GM13976 (cell line): ENCODE measurements at regions not wholly inside any gene's neighbourhood (a gene's known extent, or its start where the extent isn't known, plus 50 kb on each side); places are given as distances from the start of the nearest gene placed in this dataset.

ENCODE experiments used
- DNase-seq: peaks from one replicate; pipeline ENCODE4 v3.0.0; 2012; ENCODE audit warnings: low spot score
- in situ Hi-C: fragments of 300-500 bp; cut with MboI; formaldehyde crosslinking; loops from one replicate; pipeline ENCODE4 v1.12.0; 2022; ENCODE audit warnings: low sequenced_read_pairs, mixed read lengths, inconsistent platforms; ENCODE audit not compliant: unreplicated experiment
- TF ChIP-seq, protein P1 (sequence below): IDR thresholded peaks from 2 replicates; pipeline ENCODE4 v1.5.1; 2012; ENCODE audit warnings: borderline replicate concordance, mild to moderate bottlenecking; ENCODE audit not compliant: insufficient read depth; ENCODE audit errors: extremely low read depth, missing control alignments, control extremely low read depth

DNA sequence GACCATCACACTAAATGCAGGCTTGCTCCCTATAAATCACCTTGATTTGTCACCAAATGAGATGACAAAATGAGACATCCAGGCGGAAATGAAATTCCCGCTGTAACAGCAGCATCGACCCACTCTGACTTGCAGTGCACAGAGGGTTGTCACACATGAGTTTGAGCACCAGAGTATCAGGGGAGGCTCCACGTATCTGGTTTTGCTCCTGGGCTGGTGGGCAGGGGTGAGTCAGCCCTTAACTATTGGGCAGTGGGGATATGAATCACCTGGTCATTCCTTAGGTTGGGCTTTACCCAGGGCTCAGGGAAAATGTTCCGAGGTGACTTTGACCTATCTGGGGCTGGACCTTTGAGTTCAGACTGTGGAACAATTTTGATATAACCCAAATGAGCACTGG, 245.2 kb upstream of the CCL2 start:
- TF ChIP-seq, protein P1, sequence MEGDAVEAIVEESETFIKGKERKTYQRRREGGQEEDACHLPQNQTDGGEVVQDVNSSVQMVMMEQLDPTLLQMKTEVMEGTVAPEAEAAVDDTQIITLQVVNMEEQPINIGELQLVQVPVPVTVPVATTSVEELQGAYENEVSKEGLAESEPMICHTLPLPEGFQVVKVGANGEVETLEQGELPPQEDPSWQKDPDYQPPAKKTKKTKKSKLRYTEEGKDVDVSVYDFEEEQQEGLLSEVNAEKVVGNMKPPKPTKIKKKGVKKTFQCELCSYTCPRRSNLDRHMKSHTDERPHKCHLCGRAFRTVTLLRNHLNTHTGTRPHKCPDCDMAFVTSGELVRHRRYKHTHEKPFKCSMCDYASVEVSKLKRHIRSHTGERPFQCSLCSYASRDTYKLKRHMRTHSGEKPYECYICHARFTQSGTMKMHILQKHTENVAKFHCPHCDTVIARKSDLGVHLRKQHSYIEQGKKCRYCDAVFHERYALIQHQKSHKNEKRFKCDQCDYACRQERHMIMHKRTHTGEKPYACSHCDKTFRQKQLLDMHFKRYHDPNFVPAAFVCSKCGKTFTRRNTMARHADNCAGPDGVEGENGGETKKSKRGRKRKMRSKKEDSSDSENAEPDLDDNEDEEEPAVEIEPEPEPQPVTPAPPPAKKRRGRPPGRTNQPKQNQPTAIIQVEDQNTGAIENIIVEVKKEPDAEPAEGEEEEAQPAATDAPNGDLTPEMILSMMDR: no peak
- in situ Hi-C loops: no loop called here
- no peak for DNase-seq

DNA sequence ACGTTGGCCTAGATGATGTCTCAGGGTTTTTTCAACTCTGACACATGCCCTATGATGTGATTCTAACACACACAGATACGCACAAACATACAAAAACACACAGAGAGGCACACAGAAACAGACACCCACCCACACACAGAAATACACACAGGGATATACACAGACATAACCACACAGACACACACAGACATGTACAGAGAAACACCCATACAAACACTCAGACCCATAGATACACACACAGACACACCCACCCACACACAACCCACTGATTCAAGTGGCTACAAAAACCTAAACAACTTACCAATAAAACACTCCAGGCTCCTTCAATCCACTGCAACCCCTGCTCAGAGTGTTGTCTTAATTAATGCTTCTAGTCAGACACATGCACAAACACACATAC, 244.6 kb upstream of the CCL2 start:
- TF ChIP-seq, protein P1: no peak
- DNase-seq: no peak
- in situ Hi-C loops: no loop called here

DNA sequence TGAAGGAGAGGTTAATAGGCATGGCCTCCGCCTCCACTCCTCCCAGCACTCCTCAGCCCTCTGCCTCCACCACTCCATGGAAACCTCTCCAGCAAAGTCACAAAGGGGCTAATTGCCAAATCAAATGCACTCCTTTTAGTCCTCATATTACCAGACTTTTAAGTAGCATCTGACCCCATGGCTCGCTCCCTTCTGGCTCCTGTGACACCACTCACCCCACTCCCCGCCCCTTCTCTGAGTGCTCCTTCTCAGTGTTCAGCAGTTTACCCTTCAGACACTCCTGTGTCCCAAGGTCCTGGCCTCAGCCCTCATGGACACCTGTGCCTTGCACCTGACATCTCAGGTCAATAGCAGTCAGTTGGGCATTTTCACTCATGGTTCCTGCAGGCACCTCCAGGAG, 243.5 kb upstream of the CCL2 start:
- no peak for DNase-seq
- TF ChIP-seq, protein P1: no peak
- in situ Hi-C loops: no loop called here

DNA sequence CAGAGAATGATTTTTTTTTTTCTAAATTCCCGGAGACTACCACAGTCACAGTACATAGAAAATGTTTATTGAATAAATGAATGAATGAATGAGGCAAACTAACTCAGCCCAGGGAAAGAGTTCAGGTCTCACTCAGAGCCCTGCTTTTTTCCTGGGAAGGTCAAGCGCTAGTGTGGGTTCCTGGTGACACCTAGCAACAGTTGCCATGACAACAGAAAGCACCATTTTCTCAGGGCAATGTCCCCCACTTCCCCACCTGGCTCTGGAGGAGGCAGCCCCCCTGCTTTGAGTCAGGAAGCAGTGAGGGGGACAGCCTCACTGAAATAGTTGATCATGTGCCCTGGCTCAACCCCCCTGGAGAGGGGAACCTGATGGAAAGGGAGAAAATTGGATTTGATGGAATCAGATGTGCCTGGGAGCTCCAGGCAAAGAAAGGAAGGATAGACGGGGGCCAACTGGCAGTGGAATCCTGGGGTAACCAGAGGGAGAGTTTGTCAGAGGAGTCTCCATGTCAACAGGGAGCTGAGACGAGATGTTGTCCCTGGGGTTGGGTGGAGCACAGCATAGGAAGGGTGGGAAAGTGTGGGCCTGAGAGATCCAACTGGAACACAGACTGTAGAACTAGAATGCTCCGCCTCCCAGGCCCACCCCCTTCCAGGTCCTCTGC, 242.2 kb upstream of the CCL2 start:
- in situ Hi-C loops: no loop called here
- DNase-seq: no peak
- TF ChIP-seq, protein P1: no peak

DNA sequence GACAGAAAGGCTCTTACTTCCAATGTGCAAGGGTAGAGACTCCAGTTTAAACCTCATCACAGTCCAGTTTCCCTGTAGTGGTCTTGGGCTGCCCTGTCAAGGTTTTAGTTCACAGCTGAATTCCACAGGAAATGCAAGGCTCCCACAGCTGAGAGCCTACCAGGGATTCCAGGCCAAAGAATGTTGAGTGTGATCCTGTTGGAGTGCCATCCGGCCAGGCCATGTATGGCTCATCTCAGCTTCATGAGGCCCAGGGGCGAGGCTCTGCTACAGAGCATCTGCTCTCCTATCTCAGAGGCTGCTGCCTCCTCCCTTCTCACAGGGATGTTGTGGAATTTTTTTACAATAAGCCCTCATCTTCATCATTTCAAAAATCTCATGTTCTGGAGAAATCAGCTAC, 239.8 kb upstream of the CCL2 start:
- DNase-seq: no peak
- TF ChIP-seq, protein P1: no peak
- in situ Hi-C loops: no loop called here

DNA sequence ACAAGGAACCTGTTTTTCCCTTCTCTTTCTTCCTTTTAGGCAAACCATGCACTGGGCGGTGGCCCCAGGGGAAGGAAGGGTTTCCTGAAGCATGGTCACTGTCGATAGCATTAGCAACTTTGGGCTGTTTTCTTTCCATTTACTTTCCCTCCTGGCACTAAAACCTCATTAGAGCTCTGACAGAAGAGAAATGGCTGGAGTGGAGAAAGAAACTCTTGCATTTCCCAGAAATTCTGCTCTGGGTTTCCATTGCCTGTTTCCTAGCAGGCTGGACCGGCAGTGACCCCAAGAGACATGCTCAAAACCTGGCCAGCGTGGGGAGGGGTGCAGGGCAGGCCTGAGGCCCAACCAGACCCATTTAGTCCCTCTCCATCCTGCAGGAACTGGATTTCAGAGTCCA, 230.7 kb upstream of the CCL2 start:
- TF ChIP-seq, protein P1: no peak
- no peak for DNase-seq
- in situ Hi-C loops: no loop called here
